A549 (cell line): ENCODE measurements at regions not wholly inside any gene's neighbourhood (a gene's known extent, or its start where the extent isn't known, plus 50 kb on each side); places are given as distances from the start of the nearest gene placed in this dataset.

Experiments used
- HMGXB4 ChIP-seq: fragments of 250-450 bp; sonication (Bioruptor Pico); IDR thresholded peaks from 2 replicates; pipeline ENCODE4 v1.5.0; 2021; ENCODE audit warnings: mild to moderate bottlenecking, moderate library complexity, borderline replicate concordance
- MAZ ChIP-seq: fragments of 150-350 bp; IDR thresholded peaks from 2 replicates; pipeline ENCODE4 v1.6.1; 2014; ENCODE audit warnings: antibody characterized with exemption, low read depth, low read length, borderline replicate concordance
- NPAS2 ChIP-seq: fragments of 250-450 bp; sonication (Bioruptor Pico); IDR thresholded peaks from 2 replicates; pipeline ENCODE4 v1.8.0; 2022; ENCODE audit warnings: mild to moderate bottlenecking, moderate library complexity, borderline replicate concordance
- PHF8 ChIP-seq: fragments of 200-600 bp; sonication (generic); IDR thresholded peaks from 2 replicates; pipeline ENCODE4 v1.6.1; 2016; ENCODE audit warnings: low read depth, mild to moderate bottlenecking, antibody characterized with exemption, moderate library complexity, borderline replicate concordance
- POLR2A ChIP-seq: IDR thresholded peaks from 2 replicates; pipeline ENCODE4 v1.6.1; 2012; ENCODE audit warnings: mild to moderate bottlenecking, low read length
- RFX5 ChIP-seq: fragments of 450-650 bp; IDR thresholded peaks from 2 replicates; pipeline ENCODE4 v1.7.1; 2014; ENCODE audit warnings: antibody characterized with exemption, mild to moderate bottlenecking, moderate library complexity
- SMC3 ChIP-seq: fragments of >200 bp; sonication (Bioruptor Twin); formaldehyde crosslinking; IDR thresholded peaks from 3 replicates; pipeline ENCODE4 v1.6.1; 2018; ENCODE audit warnings: inconsistent platforms
- TF ChIP-seq, protein P1 (sequence below): fragments of >200 bp; sonication (Bioruptor Twin); formaldehyde crosslinking; IDR thresholded peaks from 3 replicates; pipeline ENCODE4 v1.5.1; 2016
- TF ChIP-seq, protein P2 (sequence below): IDR thresholded peaks from 2 replicates; pipeline ENCODE4 v1.6.1; 2012

GRCh38 chr9:80555782-80556325 lies 984.1 kb downstream of the TLE4 start:
- TF ChIP-seq, protein P1, sequence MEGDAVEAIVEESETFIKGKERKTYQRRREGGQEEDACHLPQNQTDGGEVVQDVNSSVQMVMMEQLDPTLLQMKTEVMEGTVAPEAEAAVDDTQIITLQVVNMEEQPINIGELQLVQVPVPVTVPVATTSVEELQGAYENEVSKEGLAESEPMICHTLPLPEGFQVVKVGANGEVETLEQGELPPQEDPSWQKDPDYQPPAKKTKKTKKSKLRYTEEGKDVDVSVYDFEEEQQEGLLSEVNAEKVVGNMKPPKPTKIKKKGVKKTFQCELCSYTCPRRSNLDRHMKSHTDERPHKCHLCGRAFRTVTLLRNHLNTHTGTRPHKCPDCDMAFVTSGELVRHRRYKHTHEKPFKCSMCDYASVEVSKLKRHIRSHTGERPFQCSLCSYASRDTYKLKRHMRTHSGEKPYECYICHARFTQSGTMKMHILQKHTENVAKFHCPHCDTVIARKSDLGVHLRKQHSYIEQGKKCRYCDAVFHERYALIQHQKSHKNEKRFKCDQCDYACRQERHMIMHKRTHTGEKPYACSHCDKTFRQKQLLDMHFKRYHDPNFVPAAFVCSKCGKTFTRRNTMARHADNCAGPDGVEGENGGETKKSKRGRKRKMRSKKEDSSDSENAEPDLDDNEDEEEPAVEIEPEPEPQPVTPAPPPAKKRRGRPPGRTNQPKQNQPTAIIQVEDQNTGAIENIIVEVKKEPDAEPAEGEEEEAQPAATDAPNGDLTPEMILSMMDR, result no peak
- no peak for TF ChIP-seq NPAS2
- TF ChIP-seq PHF8, result no peak
- TF ChIP-seq RFX5, result no peak
- no peak for TF ChIP-seq POLR2A
- TF ChIP-seq, protein P2, sequence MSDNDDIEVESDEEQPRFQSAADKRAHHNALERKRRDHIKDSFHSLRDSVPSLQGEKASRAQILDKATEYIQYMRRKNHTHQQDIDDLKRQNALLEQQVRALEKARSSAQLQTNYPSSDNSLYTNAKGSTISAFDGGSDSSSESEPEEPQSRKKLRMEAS, result no peak
- no peak for TF ChIP-seq SMC3
- TF ChIP-seq MAZ, result no peak
- TF ChIP-seq HMGXB4, result no peak
